Heart left ventricle (tissue), 16 donors: ENCODE measurements at regions not wholly inside any gene's neighbourhood (a gene's known extent, or its start where the extent isn't known, plus 50 kb on each side); places are given as distances from the start of the nearest gene placed in this dataset.

Experiments
- ATAC-seq, 4 donors: fragments of 200-7000 bp; cut with Tn5 transposase; one replicate each; pipeline ENCODE4 v1.9.1; 2020 to 2022; ENCODE audit warnings: moderate library complexity in 4 of 4, mild to moderate bottlenecking in 3 of 4, moderate number of reproducible peaks in 1 of 4
- DNase-seq, 5 donors: peaks; one replicate each; pipeline ENCODE4 v3.0.0-alpha.2; 2020
- H3K27ac ChIP-seq, 12 donors: fragments of 200-600 bp; sonication (generic) in 4 of 12; one replicate each; pipeline versions ENCODE4 v1.5.0 to v1.8.0; 2016 to 2022; ENCODE audit warnings: mild to moderate bottlenecking in 2 of 12
- H3K27me3 ChIP-seq, 9 donors: fragments of 200-600 bp; sonication (generic) in 2 of 9; one replicate each; pipeline versions ENCODE4 v1.5.1 to v1.8.0; 2016 to 2022; ENCODE audit warnings: mild to moderate bottlenecking in 3 of 9
- H3K36me3 ChIP-seq, 9 donors: fragments of 200-600 bp; sonication (generic) in 2 of 9; one replicate each; pipeline versions ENCODE4 v1.5.0 to v1.8.0; 2018 to 2022; ENCODE audit warnings: mild to moderate bottlenecking in 2 of 9
- H3K4me1 ChIP-seq, 12 donors: fragments of 200-600 bp; sonication (generic) in 4 of 12; one replicate each; pipeline versions ENCODE4 v1.5.0 to v1.8.0; 2016 to 2022; ENCODE audit warnings: mild to moderate bottlenecking in 3 of 12
- H3K4me3 ChIP-seq, 12 donors: fragments of 200-600 bp; sonication (generic) in 4 of 12; one replicate each; pipeline versions ENCODE4 v1.5.0 to v1.8.0; 2017 to 2022; ENCODE audit warnings: mild to moderate bottlenecking in 9 of 12, moderate library complexity in 4 of 12
- H3K9me3 ChIP-seq, 12 donors: fragments of 200-600 bp; sonication (generic) in 4 of 12; one replicate each; pipeline versions ENCODE4 v1.5.0 to v1.8.0; 2016 to 2022; ENCODE audit warnings: mild to moderate bottlenecking in 1 of 12
- POLR2A ChIP-seq, 2 donors: fragments of 450-650 bp; IDR thresholded peaks; one replicate each; pipeline ENCODE4 v1.6.1; 2017; ENCODE audit warnings: antibody characterized with exemption in 2 of 2, mild to moderate bottlenecking in 2 of 2, moderate library complexity in 2 of 2
- WGBS, 4 donors: extraction: QIAGEN DNeasy Blood & Tissue Kit in 2 of 4; methylation state at CpG; one replicate each; pipeline versions ENCODE4 v1.1.5 to v1.1.7; 2013 to 2018; 5-methylcytosine and 5-hydroxymethylcytosine counted together
- intact Hi-C, 10 donors: fragments of 100-400 bp; cut with DNase I; formaldehyde crosslinking; loops; one replicate each; pipeline versions ENCODE4 v1.11.1 to v1.14.2; 2022
- TF ChIP-seq, protein P1 (sequence below), 12 donors: fragments of 200-600 bp; sonication (generic) in 4 of 12; IDR thresholded peaks; one replicate each; pipeline versions ENCODE4 v1.5.0 to v1.8.0; 2018 to 2022; ENCODE audit warnings: antibody characterized with exemption in 12 of 12, mild to moderate bottlenecking in 5 of 12
- donor health status: ischemic (EF 13 %, LVEDD 7.1; RV severe dilation, severe dysfunction).
- donor health status: healthy with polysubstance abuse.
- donor health status: DM: no; HTN: yes; CAD: no.
- donor health status: DM: no; HTN: no; CAD: no.
- donor health status: ischemic (EF 25% LVEDD 6.9; RV normal size, moderate dysfunction).
- donor health status: ischemic (EF 25% LVEDD 5.7; RV mildly dilated, moderate dysfunction).
- donor health status: healthy.
- donor health status: DM: yes; HTN: yes; CAD: no.
- donor health status: ischemic (EF 35%, LVEDD 5.7; RV mildly dilated, moderate dysfunction).
- donor health status: nonischemic (EF 11% LVEDD 7.7; RV severe dilation, severe dysfunction).
- donor health status: DM: yes; HTN: yes; CAD: no.
- donor health status: PGD.
- donor health status: ischemic (EF 29% LVEDD 5.4; RV normal size, mild dysfunction).
- donor health status: nonischemic (EF 23%, LVEDD 6.1; RV moderate dilation, normal function).

DNA sequence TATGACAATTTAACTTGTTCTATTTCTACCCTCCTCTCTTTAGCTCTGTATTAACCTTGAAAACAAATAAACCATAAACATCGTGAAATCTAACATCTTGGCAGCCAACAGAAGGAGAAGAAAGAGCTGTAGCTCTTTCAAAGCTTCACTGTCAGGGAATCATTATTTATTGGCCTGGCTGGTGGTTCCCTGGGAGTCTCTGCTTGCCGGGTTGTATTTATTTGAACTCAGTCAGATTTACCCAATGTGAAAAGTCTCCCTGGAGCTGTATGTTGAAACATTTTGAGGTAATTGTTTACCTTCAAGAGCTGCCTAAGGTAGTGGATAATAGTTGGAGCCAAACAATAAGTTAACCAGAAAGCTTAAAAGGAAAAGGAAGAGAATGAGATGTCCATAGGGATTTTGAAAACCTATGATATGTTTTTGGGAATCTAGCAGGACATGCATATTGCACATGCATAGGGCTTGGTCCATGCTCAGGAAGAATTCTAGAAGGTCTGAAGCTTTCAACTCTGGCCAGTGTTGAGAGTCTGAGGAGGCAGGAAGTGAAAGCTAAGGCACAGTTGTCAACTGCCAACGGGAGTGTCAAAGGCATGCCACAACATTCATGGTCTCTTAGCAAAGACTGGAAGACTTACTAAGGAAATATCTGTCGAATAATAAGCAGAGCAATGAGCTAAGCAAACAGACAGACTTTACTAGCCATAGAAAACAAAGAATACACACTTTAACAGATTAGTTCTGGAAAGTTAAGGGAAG, 621.6 kb downstream of the PCDH7 start:
- Histone ChIP-seq H3K4me3 (no peak overlapping the region), H3K4me1 (no peaks in the 10 kb centered on the region), H3K27me3 (no peaks in the 10 kb centered on the region), H3K36me3 (no peaks in the 10 kb centered on the region), H3K27ac (no peak overlapping the region), H3K9me3 (peaks cover 0 to 29% (median 14%) of the 10 kb centered on the region in 12 donors)
- TF ChIP-seq POLR2A (IDR thresholded peaks at IDR 0.05): no peak
- TF ChIP-seq, protein P1, sequence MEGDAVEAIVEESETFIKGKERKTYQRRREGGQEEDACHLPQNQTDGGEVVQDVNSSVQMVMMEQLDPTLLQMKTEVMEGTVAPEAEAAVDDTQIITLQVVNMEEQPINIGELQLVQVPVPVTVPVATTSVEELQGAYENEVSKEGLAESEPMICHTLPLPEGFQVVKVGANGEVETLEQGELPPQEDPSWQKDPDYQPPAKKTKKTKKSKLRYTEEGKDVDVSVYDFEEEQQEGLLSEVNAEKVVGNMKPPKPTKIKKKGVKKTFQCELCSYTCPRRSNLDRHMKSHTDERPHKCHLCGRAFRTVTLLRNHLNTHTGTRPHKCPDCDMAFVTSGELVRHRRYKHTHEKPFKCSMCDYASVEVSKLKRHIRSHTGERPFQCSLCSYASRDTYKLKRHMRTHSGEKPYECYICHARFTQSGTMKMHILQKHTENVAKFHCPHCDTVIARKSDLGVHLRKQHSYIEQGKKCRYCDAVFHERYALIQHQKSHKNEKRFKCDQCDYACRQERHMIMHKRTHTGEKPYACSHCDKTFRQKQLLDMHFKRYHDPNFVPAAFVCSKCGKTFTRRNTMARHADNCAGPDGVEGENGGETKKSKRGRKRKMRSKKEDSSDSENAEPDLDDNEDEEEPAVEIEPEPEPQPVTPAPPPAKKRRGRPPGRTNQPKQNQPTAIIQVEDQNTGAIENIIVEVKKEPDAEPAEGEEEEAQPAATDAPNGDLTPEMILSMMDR (IDR thresholded peaks at IDR 0.05): no peak
- no peak for ATAC-seq
- DNase-seq: no peak
- whole genome bisulfite sequencing, 4 donors: 77 to 83% (median 80%) methylated on average over 4 of the region's 4 CpGs
- intact Hi-C loops: no loop called here

DNA sequence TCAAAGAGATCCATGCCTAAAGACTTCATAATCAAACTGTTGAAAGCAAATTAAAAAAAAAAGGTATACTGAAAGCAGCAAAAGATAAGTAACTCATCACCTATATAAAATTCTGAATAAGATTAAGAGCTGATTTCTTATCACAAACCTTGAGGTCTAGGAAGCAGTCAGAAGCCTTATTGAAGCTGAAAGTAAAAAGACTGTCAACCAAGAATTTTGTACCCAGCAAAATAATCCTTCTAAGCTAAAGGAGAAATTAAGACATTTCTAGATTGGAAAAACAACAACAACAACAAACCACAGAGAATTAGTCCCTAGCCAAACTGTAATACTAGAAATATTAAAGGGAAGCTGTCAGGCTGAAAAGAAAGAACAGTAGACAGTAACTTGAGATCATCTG, 622.9 kb downstream of the PCDH7 start:
- H3K27me3 ChIP-seq: no peaks in the 10 kb centered on the region
- intact Hi-C loops: no loop called here
- H3K27ac ChIP-seq: no peak overlapping the region
- peaks cover 0 to 29% (median 14%) of the 10 kb centered on the region in 12 donors for H3K9me3 ChIP-seq
- no peaks in the 10 kb centered on the region for H3K36me3 ChIP-seq
- no peak for ATAC-seq
- TF ChIP-seq, protein P1 (IDR thresholded peaks at IDR 0.05): no peak
- TF ChIP-seq POLR2A (IDR thresholded peaks at IDR 0.05): no peak
- no peak for DNase-seq
- H3K4me3 ChIP-seq: no peak overlapping the region
- H3K4me1 ChIP-seq: no peaks in the 10 kb centered on the region

DNA sequence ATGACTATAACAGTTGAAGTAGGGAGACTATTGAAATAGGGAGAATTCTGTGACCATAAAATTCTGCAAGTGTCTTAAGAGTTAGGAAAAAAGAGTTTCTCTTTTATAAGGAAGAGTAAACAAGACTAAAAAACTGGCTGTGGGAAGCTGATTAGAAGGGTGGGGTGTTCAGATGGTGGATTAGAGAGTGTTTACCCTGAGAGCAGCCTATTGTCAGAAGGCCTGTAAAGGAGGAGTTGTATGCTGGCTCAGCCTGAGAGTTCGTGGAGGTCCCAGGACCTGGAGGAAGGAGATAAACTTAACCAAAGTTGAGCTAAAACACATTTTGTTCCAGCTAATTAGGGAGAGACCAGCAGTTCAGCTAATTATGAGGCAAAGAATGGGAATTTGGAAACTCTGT, 629.7 kb downstream of the PCDH7 start:
- intact Hi-C loops: no loop called here
- TF ChIP-seq, protein P1 (IDR thresholded peaks at IDR 0.05): no peak
- TF ChIP-seq POLR2A (IDR thresholded peaks at IDR 0.05): no peak
- Histone ChIP-seq H3K36me3 (no peaks in the 10 kb centered on the region), H3K4me3 (no peak overlapping the region), H3K4me1 (no peaks in the 10 kb centered on the region), H3K27me3 (no peaks in the 10 kb centered on the region), H3K9me3 (no peaks in the 10 kb centered on the region), H3K27ac (no peak overlapping the region)
- WGBS, 4 donors: 29 to 60% (median 42%) methylated on average over 1 of the region's 1 CpG
- DNase-seq (no peak), ATAC-seq (peak in 2 of 4 donors; percentile 57 to 67)

DNA sequence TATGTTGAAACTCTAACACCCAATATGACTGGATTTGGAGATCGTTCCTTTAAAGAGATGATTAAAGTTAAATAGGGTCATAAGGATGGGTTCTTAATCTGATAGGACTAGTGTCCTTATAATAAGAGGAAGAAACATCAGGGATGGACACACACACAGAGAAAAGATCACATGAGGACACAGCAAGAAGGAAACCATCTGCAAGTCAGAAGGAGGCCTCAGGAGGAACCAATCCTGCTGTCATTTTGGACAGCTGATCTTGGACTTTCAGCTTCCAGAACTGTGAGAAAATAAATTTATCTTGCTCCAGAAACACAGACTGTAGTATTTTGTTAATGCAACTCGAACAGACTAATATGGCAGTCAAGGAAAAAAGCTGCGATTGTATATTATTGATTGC, 631.5 kb downstream of the PCDH7 start:
- no peak for TF ChIP-seq POLR2A (IDR thresholded peaks at IDR 0.05)
- TF ChIP-seq, protein P1 (IDR thresholded peaks at IDR 0.05): no peak
- Histone ChIP-seq H3K36me3 (no peaks in the 10 kb centered on the region), H3K27me3 (no peaks in the 10 kb centered on the region), H3K4me3 (no peak overlapping the region), H3K27ac (no peak overlapping the region), H3K9me3 (no peaks in the 10 kb centered on the region), H3K4me1 (no peaks in the 10 kb centered on the region)
- intact Hi-C loops: no loop called here
- 44 to 68% (median 65%) methylated on average over 3 of the region's 3 CpGs for WGBS, 4 donors
- ATAC-seq (no peak), DNase-seq (no peak)
